DOHH2 (cell line): ENCODE measurements at regions not wholly inside any gene's neighbourhood (a gene's known extent, or its start where the extent isn't known, plus 50 kb on each side); places are given as distances from the start of the nearest gene placed in this dataset.

ENCODE experiments used
- H3F3A ChIP-seq: fragments of 200-600 bp; sonication (generic), shearing (Covaris generic); 2 replicates; pipeline ENCODE4 v1.6.0; 2016; ENCODE audit warnings: antibody characterized with exemption, mild to moderate bottlenecking; ENCODE audit not compliant: control insufficient read depth, insufficient read depth
- H3K27ac ChIP-seq: fragments of 200-600 bp; sonication (generic); 2 replicates; pipeline ENCODE4 v1.5.1; 2014; ENCODE audit warnings: low read depth, mild to moderate bottlenecking, low read length, moderate library complexity
- H3K27me3 ChIP-seq: fragments of 200-600 bp; sonication (generic); 2 replicates; pipeline ENCODE4 v1.6.1; 2014; ENCODE audit warnings: mild to moderate bottlenecking, low read length, mixed read lengths; ENCODE audit not compliant: control insufficient read depth
- H3K36me3 ChIP-seq: fragments of 200-600 bp; sonication (generic); 2 replicates; pipeline ENCODE4 v1.6.1; 2014; ENCODE audit warnings: mild to moderate bottlenecking, low read length, moderate library complexity, mixed read lengths; ENCODE audit not compliant: control insufficient read depth
- H3K4me1 ChIP-seq: fragments of 200-600 bp; sonication (generic); 2 replicates; pipeline ENCODE4 v1.6.1; 2014; ENCODE audit warnings: mild to moderate bottlenecking, low read length, mixed read lengths; ENCODE audit not compliant: control insufficient read depth
- H3K4me2 ChIP-seq: fragments of 200-600 bp; sonication (generic); 2 replicates; pipeline ENCODE4 v1.6.0; 2014; ENCODE audit warnings: mild to moderate bottlenecking, low read length, moderate library complexity
- H3K4me3 ChIP-seq: fragments of 200-600 bp; sonication (generic); 2 replicates; pipeline ENCODE4 v1.5.1; 2014; ENCODE audit warnings: mild to moderate bottlenecking, low read length, mixed read lengths
- H3K79me2 ChIP-seq: fragments of 200-600 bp; sonication (generic); 2 replicates; pipeline ENCODE4 v1.6.1; 2014; ENCODE audit warnings: mild to moderate bottlenecking, low read length, mixed read lengths; ENCODE audit not compliant: control insufficient read depth
- H3K9me2 ChIP-seq: fragments of 200-600 bp; sonication (generic); replicated peaks from 2 replicates; pipeline ENCODE4 v1.6.1; 2014; ENCODE audit warnings: mild to moderate bottlenecking, low read length, mixed read lengths; ENCODE audit not compliant: control insufficient read depth
- H3K9me3 ChIP-seq: fragments of 200-600 bp; sonication (generic); 2 replicates; pipeline ENCODE4 v1.6.1; 2014; ENCODE audit warnings: antibody characterized with exemption, low read length, mixed read lengths; ENCODE audit not compliant: control insufficient read depth, insufficient read depth
- H4K20me1 ChIP-seq: fragments of 200-600 bp; sonication (generic); 2 replicates; pipeline ENCODE4 v1.6.0; 2014; ENCODE audit warnings: low read depth, mild to moderate bottlenecking, antibody characterized with exemption, low read length, moderate library complexity; ENCODE audit not compliant: control insufficient read depth, insufficient read depth
- EZH2phosphoT487 ChIP-seq: fragments of 200-600 bp; sonication (generic); IDR thresholded peaks from 2 replicates; pipeline ENCODE4 v1.6.1; 2017; ENCODE audit warnings: borderline replicate concordance, mild to moderate bottlenecking, antibody characterized with exemption, low read length, moderate library complexity, mixed read lengths
- TF ChIP-seq, protein P1 (sequence below): fragments of 200-600 bp; sonication (generic); IDR thresholded peaks from one replicate; pipeline ENCODE4 v1.5.1; 2014; ENCODE audit warnings: antibody characterized with exemption, mild to moderate bottlenecking, low read depth, low read length; ENCODE audit not compliant: poor library complexity, severe bottlenecking

DNA sequence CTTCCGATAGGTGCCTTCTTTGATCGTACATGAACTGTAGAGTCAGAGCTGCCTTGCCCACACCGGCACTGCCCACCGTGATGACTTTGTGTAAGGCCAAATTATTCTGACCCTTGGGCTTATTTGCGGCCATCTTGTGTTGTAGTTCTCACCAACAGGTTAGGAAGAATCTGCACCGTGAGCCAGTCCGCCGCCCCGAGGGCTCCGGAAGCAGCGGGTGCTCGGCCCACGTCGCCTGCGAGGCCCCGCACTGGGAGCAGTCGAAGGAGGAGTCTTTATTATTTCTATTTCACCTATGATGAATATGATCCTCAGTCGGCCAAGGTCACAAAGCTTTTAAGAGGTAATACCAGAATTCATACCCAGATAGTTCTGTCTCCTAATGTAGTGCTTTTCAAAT lies 70.6 kb upstream of the SYT1 start:
- Histone ChIP-seq H3K36me3 (no peaks in the 10 kb centered on the region), H3F3A (no peaks in the 10 kb centered on the region), H4K20me1 (no peaks in the 10 kb centered on the region), H3K4me2 (no peak overlapping the region), H3K4me3 (no peak overlapping the region), H3K27ac (no peak overlapping the region), H3K9me3 (no peaks in the 10 kb centered on the region; the same call in 1 of the 2 replicates), H3K4me1 (no peaks in the 10 kb centered on the region), H3K9me2 (no peaks in the 10 kb centered on the region), H3K27me3 (no peaks in the 10 kb centered on the region), H3K79me2 (no peaks in the 10 kb centered on the region)
- TF ChIP-seq EZH2phosphoT487 = no peak
- TF ChIP-seq, protein P1, sequence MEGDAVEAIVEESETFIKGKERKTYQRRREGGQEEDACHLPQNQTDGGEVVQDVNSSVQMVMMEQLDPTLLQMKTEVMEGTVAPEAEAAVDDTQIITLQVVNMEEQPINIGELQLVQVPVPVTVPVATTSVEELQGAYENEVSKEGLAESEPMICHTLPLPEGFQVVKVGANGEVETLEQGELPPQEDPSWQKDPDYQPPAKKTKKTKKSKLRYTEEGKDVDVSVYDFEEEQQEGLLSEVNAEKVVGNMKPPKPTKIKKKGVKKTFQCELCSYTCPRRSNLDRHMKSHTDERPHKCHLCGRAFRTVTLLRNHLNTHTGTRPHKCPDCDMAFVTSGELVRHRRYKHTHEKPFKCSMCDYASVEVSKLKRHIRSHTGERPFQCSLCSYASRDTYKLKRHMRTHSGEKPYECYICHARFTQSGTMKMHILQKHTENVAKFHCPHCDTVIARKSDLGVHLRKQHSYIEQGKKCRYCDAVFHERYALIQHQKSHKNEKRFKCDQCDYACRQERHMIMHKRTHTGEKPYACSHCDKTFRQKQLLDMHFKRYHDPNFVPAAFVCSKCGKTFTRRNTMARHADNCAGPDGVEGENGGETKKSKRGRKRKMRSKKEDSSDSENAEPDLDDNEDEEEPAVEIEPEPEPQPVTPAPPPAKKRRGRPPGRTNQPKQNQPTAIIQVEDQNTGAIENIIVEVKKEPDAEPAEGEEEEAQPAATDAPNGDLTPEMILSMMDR = no peak

DNA sequence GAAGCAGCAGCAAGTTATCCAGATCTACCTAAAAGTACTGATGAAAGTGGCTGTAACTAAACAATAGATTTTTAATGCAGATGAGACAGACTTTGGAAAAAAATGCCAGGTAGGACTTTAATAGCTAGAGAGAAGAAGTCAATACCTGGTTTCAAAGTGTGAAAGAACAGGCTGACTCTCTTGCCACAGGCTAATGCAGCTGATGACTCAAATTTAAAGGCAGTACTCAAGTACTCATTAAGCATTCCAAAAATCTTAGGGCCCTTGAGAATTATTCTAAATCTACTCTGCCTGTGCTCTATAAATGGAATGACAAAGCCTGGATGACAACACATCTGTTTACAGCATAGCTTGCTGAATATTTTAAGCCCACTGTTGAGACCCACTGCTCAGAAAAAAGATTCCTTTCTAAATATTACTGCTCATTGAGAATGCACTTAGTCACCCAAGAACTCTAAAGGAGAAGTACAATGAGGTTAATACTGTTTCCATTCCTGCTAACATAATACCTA lies 68.6 kb upstream of the SYT1 start:
- TF ChIP-seq, protein P1 = no peak
- TF ChIP-seq EZH2phosphoT487 = no peak
- Histone ChIP-seq H3F3A (no peaks in the 10 kb centered on the region), H3K9me3 (no peaks in the 10 kb centered on the region; the same call in 1 of the 2 replicates), H3K9me2 (no peaks in the 10 kb centered on the region), H3K79me2 (no peaks in the 10 kb centered on the region), H3K27me3 (no peaks in the 10 kb centered on the region), H3K36me3 (no peaks in the 10 kb centered on the region), H3K4me3 (no peak overlapping the region), H3K27ac (no peak overlapping the region), H4K20me1 (no peaks in the 10 kb centered on the region), H3K4me1 (no peaks in the 10 kb centered on the region), H3K4me2 (no peak overlapping the region)

DNA sequence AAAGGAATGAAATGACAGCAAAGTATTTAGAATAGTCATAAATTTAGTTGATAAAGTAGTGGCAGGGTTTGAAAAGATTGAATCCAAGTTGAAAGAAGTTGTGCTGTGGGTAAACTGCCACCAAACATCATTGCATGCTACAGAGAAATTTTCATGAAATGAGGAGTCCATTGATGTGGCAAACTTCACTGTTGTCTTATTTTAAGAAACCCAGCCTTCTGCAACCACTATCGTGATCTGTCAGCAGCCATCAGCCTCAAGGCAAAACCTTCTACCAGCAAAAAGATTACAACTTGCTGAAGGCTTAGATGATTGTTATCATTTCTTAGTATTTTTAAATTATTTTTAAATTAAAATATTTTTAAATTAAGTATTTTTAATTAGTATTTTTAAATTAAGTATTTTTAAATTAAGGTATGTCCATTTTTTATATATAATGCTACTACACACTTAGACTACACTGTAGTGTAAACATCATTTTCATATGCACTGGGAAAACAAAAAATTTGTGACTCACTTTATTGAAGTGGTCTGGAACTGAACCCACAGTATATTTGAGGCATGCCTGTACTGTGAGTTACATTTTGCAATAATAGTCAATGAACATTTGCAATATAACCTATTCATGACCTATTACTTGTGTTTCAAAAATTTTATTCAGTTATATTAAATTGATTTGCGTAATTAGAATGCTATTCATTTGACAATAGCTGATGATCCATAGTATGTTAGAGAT lies 67.2 kb upstream of the SYT1 start:
- H3K4me2 ChIP-seq = no peak overlapping the region
- H3K4me3 ChIP-seq = no peak overlapping the region
- H3K9me2 ChIP-seq = no peaks in the 10 kb centered on the region
- H3K27me3 ChIP-seq = no peaks in the 10 kb centered on the region
- no peaks in the 10 kb centered on the region for H4K20me1 ChIP-seq
- no peaks in the 10 kb centered on the region for H3K36me3 ChIP-seq
- no peak for TF ChIP-seq EZH2phosphoT487
- TF ChIP-seq, protein P1 = no peak
- no peaks in the 10 kb centered on the region for H3K4me1 ChIP-seq
- no peaks in the 10 kb centered on the region for H3K79me2 ChIP-seq
- no peaks in the 10 kb centered on the region; the same call in 1 of the 2 replicates for H3K9me3 ChIP-seq
- H3K27ac ChIP-seq = no peak overlapping the region
- no peaks in the 10 kb centered on the region for H3F3A ChIP-seq
